AG09309 (cell line): ENCODE measurements at regions not wholly inside any gene's neighbourhood (a gene's known extent, or its start where the extent isn't known, plus 50 kb on each side); places are given as distances from the start of the nearest gene placed in this dataset.

Experiments
- DNase-seq: peaks from one replicate; pipeline ENCODE4 v3.0.0-alpha.2; 2010; ENCODE audit warnings: low read depth
- H3K4me3 ChIP-seq: 2 replicates; pipeline ENCODE4 v1.5.1; 2011; ENCODE audit warnings: mild to moderate bottlenecking, low read depth, low read length, moderate library complexity; ENCODE audit not compliant: control insufficient read depth
- CTCF ChIP-seq: IDR thresholded peaks from 2 replicates; pipeline ENCODE4 v1.5.1; 2011; ENCODE audit warnings: mild to moderate bottlenecking, low read depth, low read length, inconsistent platforms; ENCODE audit not compliant: insufficient read depth, control insufficient read depth; ENCODE audit errors: missing control alignments

- no peak for DNase-seq
- TF ChIP-seq CTCF: no peak
- H3K4me3 ChIP-seq: no peak overlapping the region
Observed at GRCh38 chr6:92275150-92275549, 1144.2 kb downstream of the EPHA7 start.

GRCh38 chr6:92274588-92274987 lies 1144.8 kb downstream of the EPHA7 start:
- H3K4me3 ChIP-seq: no peak overlapping the region
- no peak for TF ChIP-seq CTCF
- DNase-seq: no peak

- H3K4me3 ChIP-seq: no peak overlapping the region
- no peak for TF ChIP-seq CTCF
- no peak for DNase-seq
Observed at GRCh38 chr6:92273694-92274093, 1145.7 kb downstream of the EPHA7 start.

- no peak for DNase-seq
- no peak for TF ChIP-seq CTCF
- no peak overlapping the region for H3K4me3 ChIP-seq
Observed at GRCh38 chr6:92271091-92271490, 1148.3 kb downstream of the EPHA7 start.

- TF ChIP-seq CTCF: no peak
- no peak for DNase-seq
Observed at GRCh38 chr6:92270365-92270764, 1149.0 kb downstream of the EPHA7 start.

GRCh38 chr6:92267335-92267734 lies 1152.0 kb downstream of the EPHA7 start:
- DNase-seq: no peak
- TF ChIP-seq CTCF: no peak
- H3K4me3 ChIP-seq: no peak overlapping the region

More at GRCh38 chr6:92270365-92270764, 1149.0 kb downstream of the EPHA7 start:
- H3K4me3 ChIP-seq: no peak overlapping the region

GRCh38 chr6:92263864-92264263 lies 1155.5 kb downstream of the EPHA7 start:
- no peak for TF ChIP-seq CTCF
- DNase-seq: no peak

More at GRCh38 chr6:92263864-92264263, 1155.5 kb downstream of the EPHA7 start:
- H3K4me3 ChIP-seq: no peak overlapping the region
